ENCODE measurements at regions not wholly inside any gene's neighbourhood (a gene's known extent, or its start where the extent isn't known, plus 50 kb on each side); places are given as distances from the start of the nearest gene placed in this dataset.

- ATAC-seq (no peak), DNase-seq (no peak)
- intact Hi-C loops (cut with DNase I): no loop called here
- TF ChIP-seq, protein P1, sequence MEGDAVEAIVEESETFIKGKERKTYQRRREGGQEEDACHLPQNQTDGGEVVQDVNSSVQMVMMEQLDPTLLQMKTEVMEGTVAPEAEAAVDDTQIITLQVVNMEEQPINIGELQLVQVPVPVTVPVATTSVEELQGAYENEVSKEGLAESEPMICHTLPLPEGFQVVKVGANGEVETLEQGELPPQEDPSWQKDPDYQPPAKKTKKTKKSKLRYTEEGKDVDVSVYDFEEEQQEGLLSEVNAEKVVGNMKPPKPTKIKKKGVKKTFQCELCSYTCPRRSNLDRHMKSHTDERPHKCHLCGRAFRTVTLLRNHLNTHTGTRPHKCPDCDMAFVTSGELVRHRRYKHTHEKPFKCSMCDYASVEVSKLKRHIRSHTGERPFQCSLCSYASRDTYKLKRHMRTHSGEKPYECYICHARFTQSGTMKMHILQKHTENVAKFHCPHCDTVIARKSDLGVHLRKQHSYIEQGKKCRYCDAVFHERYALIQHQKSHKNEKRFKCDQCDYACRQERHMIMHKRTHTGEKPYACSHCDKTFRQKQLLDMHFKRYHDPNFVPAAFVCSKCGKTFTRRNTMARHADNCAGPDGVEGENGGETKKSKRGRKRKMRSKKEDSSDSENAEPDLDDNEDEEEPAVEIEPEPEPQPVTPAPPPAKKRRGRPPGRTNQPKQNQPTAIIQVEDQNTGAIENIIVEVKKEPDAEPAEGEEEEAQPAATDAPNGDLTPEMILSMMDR (IDR thresholded peaks at IDR 0.05): no peak
- no peak for TF ChIP-seq POLR2A (IDR thresholded peaks at IDR 0.05)
- Histone ChIP-seq H3K27me3 (no peaks in the 10 kb centered on the region), H3K27ac (peak overlapping the region; percentile 77 to 94 (median 92)), H3K36me3 (replicated peaks in 1 of 2; ENCODE audit: insufficient read depth in 1 of 2, low read depth in 2 of 2) (no peaks in the 10 kb centered on the region), H3K4me3 (no peak overlapping the region), H3K9me3 (no peaks in the 10 kb centered on the region), H3K4me1 (peaks cover 26% of the 10 kb centered on the region)
- 51 to 57% methylated on average over 2 of the region's 2 CpGs for WGBS, 2 donors
Observed at GRCh38 chr18:51446571-51447210, 249.2 kb upstream of the MEX3C start.

DNA sequence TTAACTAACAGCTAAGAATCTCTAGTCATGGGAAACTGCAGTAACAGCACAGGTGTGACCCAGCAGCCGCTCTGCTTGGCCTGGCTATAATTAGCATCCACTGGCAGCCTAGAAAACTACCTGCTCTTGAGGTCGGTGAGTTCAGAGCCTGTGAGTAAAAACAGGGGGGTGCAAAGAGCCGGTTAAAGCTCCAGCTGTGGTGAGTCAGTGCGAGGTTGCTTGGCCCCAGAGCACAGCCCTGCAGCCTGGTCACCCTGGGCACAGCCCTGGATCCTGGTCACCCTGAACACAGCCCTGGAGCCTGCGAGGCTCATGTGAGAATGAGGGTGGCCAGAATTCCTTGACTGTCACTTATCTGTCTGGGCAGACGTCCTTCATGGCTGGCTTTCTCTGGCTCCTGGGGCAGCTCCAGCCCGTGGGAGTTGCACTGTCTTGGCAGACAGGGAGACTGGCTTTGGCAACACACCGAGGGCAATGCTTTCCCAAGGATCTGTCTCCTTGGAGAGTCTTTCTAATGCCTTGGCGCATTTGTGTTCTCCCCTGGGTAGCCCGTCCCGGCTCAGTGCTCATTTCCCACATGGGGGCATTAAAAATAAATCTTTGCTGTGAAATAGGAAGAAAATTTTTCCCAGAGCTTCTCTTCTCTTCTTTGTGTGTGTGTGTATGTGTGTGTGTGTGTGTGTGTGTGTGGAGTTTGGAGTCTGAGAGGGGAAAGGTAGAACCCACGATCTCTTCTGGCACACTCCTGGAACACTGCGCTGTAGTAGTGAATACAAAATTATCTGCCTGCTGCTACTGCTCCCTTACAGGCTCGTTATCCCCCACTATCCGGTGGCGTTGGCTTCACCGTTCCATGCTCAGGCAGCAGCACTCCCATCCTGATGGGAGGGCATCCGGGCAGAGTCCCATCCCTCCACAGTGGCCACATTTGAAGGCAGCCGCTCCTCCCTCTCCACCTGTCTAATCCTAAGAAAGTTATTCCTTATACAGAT lies 250.2 kb upstream of the MEX3C start:
- peak; percentile 97 for ATAC-seq
- WGBS, 2 donors: 15 to 25% methylated on average over 19 of the region's 19 CpGs

GRCh38 chr18:51448949-51449348 lies 251.5 kb upstream of the MEX3C start:
- TF ChIP-seq, protein P1 (IDR thresholded peaks at IDR 0.05): no peak
- TF ChIP-seq POLR2A (IDR thresholded peaks at IDR 0.05): no peak
- ATAC-seq: no peak
- no peak overlapping the region for H3K4me3 ChIP-seq
- no peaks in the 10 kb centered on the region for H3K27me3 ChIP-seq
- intact Hi-C loops (cut with DNase I): no loop called here
- H3K36me3 ChIP-seq (replicated peaks in 1 of 2; ENCODE audit: insufficient read depth in 1 of 2, low read depth in 2 of 2): no peaks in the 10 kb centered on the region
- peaks cover 26% of the 10 kb centered on the region for H3K4me1 ChIP-seq
- DNase-seq: no peak
- H3K27ac ChIP-seq: no peak overlapping the region
- no peaks in the 10 kb centered on the region for H3K9me3 ChIP-seq
- 68 to 72% methylated on average over 6 to 9 of the region's 9 CpGs for WGBS, 2 donors

More for the DNA sequence above, 250.2 kb upstream of the MEX3C start:
- TF ChIP-seq POLR2A (IDR thresholded peaks at IDR 0.05): peak; percentile 20 to 72 (median 59)
- TF ChIP-seq, protein P1 (IDR thresholded peaks at IDR 0.05): no peak
- H3K36me3 ChIP-seq (replicated peaks in 1 of 2; ENCODE audit: insufficient read depth in 1 of 2, low read depth in 2 of 2): no peaks in the 10 kb centered on the region
- peak; percentile 89 to 96 (median 93) for DNase-seq
- no peaks in the 10 kb centered on the region for H3K9me3 ChIP-seq
- H3K4me1 ChIP-seq: peaks cover 26% of the 10 kb centered on the region
- no peaks in the 10 kb centered on the region for H3K27me3 ChIP-seq
- no peak overlapping the region for H3K4me3 ChIP-seq
- H3K27ac ChIP-seq: peak overlapping the region; percentile 77 to 94 (median 92)
- intact Hi-C loops (cut with DNase I): no loop called here

- intact Hi-C loops (cut with DNase I): no loop called here
- no peak for ATAC-seq
- no peak overlapping the region for H3K27ac ChIP-seq
Observed at GRCh38 chr18:51453594-51453993, 256.1 kb upstream of the MEX3C start.

More at GRCh38 chr18:51453594-51453993, 256.1 kb upstream of the MEX3C start:
- H3K27me3 ChIP-seq: no peaks in the 10 kb centered on the region
- no peaks in the 10 kb centered on the region for H3K36me3 ChIP-seq (replicated peaks in 1 of 2; ENCODE audit: insufficient read depth in 1 of 2, low read depth in 2 of 2)
- no peak overlapping the region for H3K4me3 ChIP-seq
- no peaks in the 10 kb centered on the region for H3K9me3 ChIP-seq
- no peak for DNase-seq
- TF ChIP-seq, protein P1 (IDR thresholded peaks at IDR 0.05): no peak
- TF ChIP-seq POLR2A (IDR thresholded peaks at IDR 0.05): no peak
- WGBS, 2 donors: 80 to 85% methylated on average over 3 of the region's 3 CpGs
- H3K4me1 ChIP-seq: peaks cover 3% of the 10 kb centered on the region

Data from body of pancreas (tissue), 4 donors.